IMR-90 (cell line): ENCODE measurements at regions not wholly inside any gene's neighbourhood (a gene's known extent, or its start where the extent isn't known, plus 50 kb on each side); places are given as distances from the start of the nearest gene placed in this dataset.

Experiments
- ATAC-seq: fragments of 200-7000 bp; cut with Tn5 transposase; 2 replicates; pipeline ENCODE4 v1.9.1; 2020; ENCODE audit warnings: low read depth, mild to moderate bottlenecking, moderate library complexity
- BruUV-seq: library from RNA; stranded (reverse); fragments of 400-500 nt; replicated peaks from 2 replicates; lab custom pipeline; 2021; lab: Mats Ljungman, UMichigan
- CTCF ChIA-PET: fragments of 300-600 bp; formaldehyde crosslinking; extraction: SDS; loops from one replicate; lab custom pipeline; 2021; ENCODE audit warnings: antibody characterized with exemption; lab: Yijun Ruan, JAX
- POLR2A ChIA-PET: fragments of 300-600 bp; sonication (Branson Sonifier 250); formaldehyde crosslinking; loops from one replicate; lab custom pipeline; 2022; ENCODE audit warnings: antibody characterized with exemption; ENCODE audit not compliant: unreplicated experiment; lab: Charles Lee
- DNase-seq: peaks from one replicate; pipeline ENCODE4 v3.0.0; 2013
- H2AFZ ChIP-seq: replicated peaks from 2 replicates; pipeline ENCODE3; 2013; ENCODE audit warnings: low read length, mild to moderate bottlenecking; ENCODE audit not compliant: poor library complexity
- H2AK5ac ChIP-seq: 2 replicates; pipeline ENCODE4 v1.6.1; 2013; ENCODE audit warnings: low read depth, low read length, inconsistent platforms
- H2AK9ac ChIP-seq: replicated peaks from 2 replicates; pipeline ENCODE3; 2013; ENCODE audit warnings: mild to moderate bottlenecking, low read depth, low read length, moderate library complexity; ENCODE audit not compliant: poor library complexity
- H2BK120ac ChIP-seq: 2 replicates; pipeline ENCODE4 v1.6.1; 2013; ENCODE audit warnings: low read depth, low read length, inconsistent platforms
- H2BK15ac ChIP-seq: 3 replicates; pipeline ENCODE4 v1.6.1; 2013; ENCODE audit warnings: low read depth, low read length, inconsistent platforms
- H2BK20ac ChIP-seq: 2 replicates; pipeline ENCODE4 v1.6.1; 2013; ENCODE audit warnings: low read depth, mild to moderate bottlenecking, inconsistent platforms, low read length, moderate library complexity
- H2BK5ac ChIP-seq: 2 replicates; pipeline ENCODE4 v1.6.1; 2013; ENCODE audit warnings: mild to moderate bottlenecking, low read depth, low read length, inconsistent platforms; ENCODE audit not compliant: poor library complexity, severe bottlenecking
- H3K14ac ChIP-seq: replicated peaks from 2 replicates; pipeline ENCODE4 v1.6.1; 2013; ENCODE audit warnings: low read depth, low read length, inconsistent platforms
- H3K18ac ChIP-seq: 2 replicates; pipeline ENCODE4 v1.6.1; 2013; ENCODE audit warnings: low read depth, low read length, control low read depth
- H3K23ac ChIP-seq: 2 replicates; pipeline ENCODE4 v1.6.1; 2013; ENCODE audit warnings: low read depth, low read length, inconsistent platforms
- H3K27ac ChIP-seq: 2 replicates; pipeline ENCODE4 v1.5.1; 2013; ENCODE audit warnings: mild to moderate bottlenecking, control low read depth, low read length; ENCODE audit not compliant: insufficient read depth
- H3K27me3 ChIP-seq: 2 replicates; pipeline ENCODE4 v1.6.1; 2013; ENCODE audit warnings: low read length; ENCODE audit not compliant: control insufficient read depth, insufficient read depth
- H3K36me3 ChIP-seq: 2 replicates; pipeline ENCODE4 v1.6.1; 2013; ENCODE audit warnings: low read length, mixed read lengths; ENCODE audit not compliant: control insufficient read depth, insufficient read depth
- H3K4ac ChIP-seq: 2 replicates; pipeline ENCODE4 v1.6.1; 2013; ENCODE audit warnings: low read depth, low read length, inconsistent platforms
- H3K4me1 ChIP-seq: 2 replicates; pipeline ENCODE4 v1.6.1; 2013; ENCODE audit warnings: low read length, mixed read lengths; ENCODE audit not compliant: control insufficient read depth, insufficient read depth
- H3K4me2 ChIP-seq: 2 replicates; pipeline ENCODE4 v1.6.1; 2013; ENCODE audit warnings: low read depth, mild to moderate bottlenecking, control low read depth, low read length, moderate library complexity
- H3K4me3 ChIP-seq: 2 replicates; pipeline ENCODE4 v1.5.1; 2013; ENCODE audit warnings: low read depth, mild to moderate bottlenecking, control low read depth, low read length, moderate library complexity; ENCODE audit not compliant: insufficient read depth
- H3K56ac ChIP-seq: 2 replicates; pipeline ENCODE4 v1.6.1; 2013; ENCODE audit warnings: low read length, inconsistent platforms; ENCODE audit not compliant: insufficient read depth; ENCODE audit errors: extremely low read depth
- H3K79me1 ChIP-seq, 2 experiments: 2 replicates each; pipeline ENCODE4 v1.6.1; 2013; ENCODE audit warnings: low read length in 2 of 2, inconsistent platforms in 1 of 2, low read depth in 1 of 2
- H3K9ac ChIP-seq: 2 replicates; pipeline ENCODE4 v1.6.1; 2013; ENCODE audit warnings: low read depth, low read length, control low read depth
- H3K9me1 ChIP-seq: 2 replicates; pipeline ENCODE4 v1.6.1; 2013; ENCODE audit warnings: low read length, inconsistent platforms; ENCODE audit not compliant: insufficient read depth
- H3K9me3 ChIP-seq: 2 replicates; pipeline ENCODE4 v1.6.1; 2013; ENCODE audit warnings: low read length; ENCODE audit not compliant: control insufficient read depth, insufficient read depth
- H4K20me1 ChIP-seq: 2 replicates; pipeline ENCODE4 v1.6.1; 2013; ENCODE audit warnings: low read length, inconsistent platforms; ENCODE audit not compliant: insufficient read depth
- H4K5ac ChIP-seq: 2 replicates; pipeline ENCODE4 v1.6.1; 2013; ENCODE audit warnings: mild to moderate bottlenecking, low read depth, low read length, control low read depth
- H4K8ac ChIP-seq, 2 experiments: 2 replicates each; pipeline ENCODE4 v1.6.1; 2013; ENCODE audit warnings: low read depth in 2 of 2, low read length in 2 of 2, control low read depth in 1 of 2, inconsistent platforms in 1 of 2
- H4K91ac ChIP-seq: 2 replicates; pipeline ENCODE4 v1.6.1; 2013; ENCODE audit warnings: low read depth, low read length, inconsistent platforms; ENCODE audit not compliant: insufficient read depth
- BHLHE40 ChIP-seq: fragments of 150-350 bp; IDR thresholded peaks from 2 replicates; pipeline ENCODE4 v1.6.1; 2016; ENCODE audit warnings: mild to moderate bottlenecking, low read depth, low read length
- CEBPB ChIP-seq: IDR thresholded peaks from 2 replicates; pipeline ENCODE4 v1.6.1; 2012; ENCODE audit warnings: low read depth, low read length, improper control_type of control experiment
- CHD1 ChIP-seq: IDR thresholded peaks from 2 replicates; pipeline ENCODE4 v1.6.1; 2012; ENCODE audit warnings: low read depth, low read length, improper control_type of control experiment
- CTCF ChIP-seq: conservative IDR thresholded peaks from 2 replicates; pipeline ENCODE4 v1.5.1; 2012; ENCODE audit warnings: mild to moderate bottlenecking, low read depth, low read length, improper control_type of control experiment
- ELK1 ChIP-seq: fragments of 150-350 bp; IDR thresholded peaks from 2 replicates; pipeline ENCODE4 v1.6.1; 2016; ENCODE audit warnings: low read depth, mild to moderate bottlenecking, low read length, moderate library complexity, borderline replicate concordance
- FOS ChIP-seq: fragments of 150-350 bp; IDR thresholded peaks from 2 replicates; pipeline ENCODE4 v1.6.1; 2016; ENCODE audit warnings: low read depth, low read length
- MAFK ChIP-seq: IDR thresholded peaks from 2 replicates; pipeline ENCODE4 v1.6.1; 2012; ENCODE audit warnings: low read depth, low read length, improper control_type of control experiment
- MAZ ChIP-seq: IDR thresholded peaks from 2 replicates; pipeline ENCODE4 v1.6.1; 2012; ENCODE audit warnings: low read depth, mild to moderate bottlenecking, low read length, improper control_type of control experiment, moderate library complexity, borderline replicate concordance
- MXI1 ChIP-seq: IDR thresholded peaks from 2 replicates; pipeline ENCODE4 v1.6.1; 2012; ENCODE audit warnings: low read depth, mild to moderate bottlenecking, low read length, moderate library complexity, borderline replicate concordance
- NFE2L2 ChIP-seq: fragments of 150-350 bp; IDR thresholded peaks from 2 replicates; pipeline ENCODE4 v1.6.1; 2016; ENCODE audit warnings: low read depth, mild to moderate bottlenecking, low read length
- POLR2A ChIP-seq: IDR thresholded peaks from 2 replicates; pipeline ENCODE4 v1.6.1; 2012; ENCODE audit warnings: mild to moderate bottlenecking, low read depth, low read length
- RAD21 ChIP-seq: IDR thresholded peaks from 2 replicates; pipeline ENCODE4 v1.6.1; 2012; ENCODE audit warnings: low read length, improper control_type of control experiment
- RCOR1 ChIP-seq: IDR thresholded peaks from 2 replicates; pipeline ENCODE4 v1.6.1; 2012; ENCODE audit warnings: mild to moderate bottlenecking, low read length, improper control_type of control experiment; ENCODE audit not compliant: insufficient replicate concordance
- RFX5 ChIP-seq: IDR thresholded peaks from 2 replicates; pipeline ENCODE4 v1.8.0; 2012; ENCODE audit warnings: low read depth, mild to moderate bottlenecking, low read length, moderate library complexity
- SMC3 ChIP-seq: fragments of 150-350 bp; IDR thresholded peaks from 2 replicates; pipeline ENCODE4 v1.6.1; 2016; ENCODE audit warnings: low read depth, mild to moderate bottlenecking, antibody characterized with exemption, low read length, moderate library complexity
- USF2 ChIP-seq: fragments of 150-350 bp; IDR thresholded peaks from 2 replicates; pipeline ENCODE4 v1.6.1; 2017; ENCODE audit warnings: mild to moderate bottlenecking, antibody characterized with exemption, low read length, low read depth
- WGBS, 2 experiments: methylation state at CpG; one replicate each; pipeline versions ENCODE4 v1.1.5 to v1.1.7; 2013; ENCODE audit warnings: missing lambda C conversion rate in 2 of 2; ENCODE audit not compliant: insufficient read length in 1 of 2; ENCODE audit errors: extremely low coverage in 2 of 2; 5-methylcytosine and 5-hydroxymethylcytosine counted together
- dilution Hi-C: fragments of 300-500 bp; cut with HindIII; formaldehyde crosslinking; loops from one replicate; pipeline ENCODE4 v1.14.3; 2018; ENCODE audit warnings: low sequenced_read_pairs; ENCODE audit not compliant: unreplicated experiment
- in situ Hi-C: fragments of 300-500 bp; cut with MboI; formaldehyde crosslinking; loops from 3 replicates; pipeline ENCODE4 v1.14.3; 2019; ENCODE audit warnings: low sequenced_read_pairs, inconsistent platforms, mixed read lengths
- intact Hi-C: fragments of 100-400 bp; cut with micrococcal nuclease; formaldehyde crosslinking; loops from 2 replicates; pipeline ENCODE4 v1.10.0; 2022

- H4K5ac ChIP-seq = no peak overlapping the region
- H4K20me1 ChIP-seq = no peaks in the 10 kb centered on the region
- no peak overlapping the region for H3K14ac ChIP-seq
- in situ Hi-C loops = no loop called here
- H3K9me3 ChIP-seq = no peaks in the 10 kb centered on the region
- dilution Hi-C loops = no loop called here
- H4K8ac ChIP-seq = no peak overlapping the region
- no peak overlapping the region for H2BK120ac ChIP-seq
- intact Hi-C loops = no loop called here
- no TSS peak for BruUV-seq
- ATAC-seq = no peak
- no peak overlapping the region for H2BK20ac ChIP-seq
- no peaks in the 10 kb centered on the region; the same call in 1 of the 2 replicates for H3K27me3 ChIP-seq
- H2AK9ac ChIP-seq = no peak overlapping the region
- H3K9me1 ChIP-seq = no peaks in the 10 kb centered on the region
- no peak overlapping the region for H3K4me2 ChIP-seq
- H3K36me3 ChIP-seq = no peaks in the 10 kb centered on the region
- no peak overlapping the region for H3K27ac ChIP-seq
- no peak for TF ChIP-seq POLR2A
- TF ChIP-seq FOS = no peak
- TF ChIP-seq RAD21 = no peak
- TF ChIP-seq SMC3 = no peak
- no peak for TF ChIP-seq USF2
- no peak for TF ChIP-seq BHLHE40
- TF ChIP-seq MAFK = no peak
- no peak for TF ChIP-seq MXI1
- no peak for TF ChIP-seq RCOR1
- TF ChIP-seq ELK1 = no peak
- no peak for TF ChIP-seq RFX5
- TF ChIP-seq CTCF = no peak
- no peak for TF ChIP-seq NFE2L2
- TF ChIP-seq CEBPB = no peak
- TF ChIP-seq CHD1 = no peak
- no peak for TF ChIP-seq MAZ
- peak; percentile 21 for DNase-seq
- H3K23ac ChIP-seq = no peak overlapping the region
- H3K4ac ChIP-seq = no peak overlapping the region
- H2AFZ ChIP-seq = no peak overlapping the region
- H3K4me1 ChIP-seq = no peaks in the 10 kb centered on the region
- H3K18ac ChIP-seq = no peak overlapping the region
- ChIA-PET POLR2A (no interaction called here), CTCF (no interaction called here)
- no peaks in the 10 kb centered on the region for H3K79me1 ChIP-seq
- H2BK15ac ChIP-seq = no peak overlapping the region
- no peak overlapping the region for H2AK5ac ChIP-seq
- no peak overlapping the region for H3K4me3 ChIP-seq
- H2BK5ac ChIP-seq = no peak overlapping the region
- no peak overlapping the region for H3K56ac ChIP-seq
- H3K9ac ChIP-seq = no peak overlapping the region
- no CpG with 5 or more reads among the region's 2 CpGs for WGBS, 2 experiments
- H4K91ac ChIP-seq = no peak overlapping the region
These were observed 330.2 kb upstream of the CHAC2 start for GRCh38 chr2:53437371-53437770.
